Vagina (tissue), 2 donors: ENCODE measurements at regions not wholly inside any gene's neighbourhood (a gene's known extent, or its start where the extent isn't known, plus 50 kb on each side); places are given as distances from the start of the nearest gene placed in this dataset.

Experiments
- DNase-seq, 2 donors: peaks; one replicate each; pipeline ENCODE4 v3.0.0-alpha.2; 2017; ENCODE audit errors: extremely low spot score in 2 of 2
- H3K27ac ChIP-seq: fragments of 200-600 bp; sonication (generic); one replicate; pipeline ENCODE4 v1.5.1; 2019
- H3K27me3 ChIP-seq: fragments of 200-600 bp; sonication (generic); one replicate; pipeline ENCODE4 v1.5.1; 2019
- H3K36me3 ChIP-seq, 2 donors: fragments of 200-600 bp; sonication (generic); one replicate each; pipeline ENCODE4 v1.5.1; 2017 to 2019
- H3K4me1 ChIP-seq: fragments of 200-600 bp; sonication (generic); one replicate; pipeline ENCODE4 v1.5.1; 2019
- H3K4me3 ChIP-seq, 2 donors: fragments of 200-600 bp; sonication (generic); 1 replicate in 1 of 2; 2 replicates in 1 of 2; pipeline ENCODE4 v1.5.1; 2016 to 2019
- H3K9me3 ChIP-seq: fragments of 200-600 bp; sonication (generic); one replicate; pipeline ENCODE4 v1.5.1; 2019
- CTCF ChIP-seq, 3 experiments: fragments of 450-650 bp in 2 of 3; fragments of 200-600 bp in 1 of 3; sonication (generic) in 1 of 3; IDR thresholded peaks; one replicate each; pipeline ENCODE4 v1.5.1; 2017 to 2019; ENCODE audit warnings: antibody characterized with exemption in 3 of 3, mild to moderate bottlenecking in 2 of 3, moderate library complexity in 2 of 3
- POLR2A ChIP-seq, 2 donors: fragments of 450-650 bp; IDR thresholded peaks; one replicate each; pipeline ENCODE4 v1.6.1; 2017; ENCODE audit warnings: antibody characterized with exemption in 2 of 2, mild to moderate bottlenecking in 2 of 2, moderate library complexity in 2 of 2
- POLR2AphosphoS5 ChIP-seq, 2 donors: sonication (generic); formaldehyde crosslinking; IDR thresholded peaks; one replicate each; pipeline ENCODE4 v1.9.0; 2017; ENCODE audit warnings: antibody characterized with exemption in 2 of 2, mild to moderate bottlenecking in 2 of 2, low read depth in 1 of 2; ENCODE audit not compliant: insufficient read depth in 1 of 2
- intact Hi-C: fragments of 100-400 bp; cut with DNase I; formaldehyde crosslinking; loops from one replicate; pipeline ENCODE4 v1.15.1; 2023

GRCh38 chr9:94033383-94033782 lies 50.9 kb upstream of the PTPDC1 start:
- DNase-seq = no peak
- H3K27me3 ChIP-seq = no peaks in the 10 kb centered on the region

DNA sequence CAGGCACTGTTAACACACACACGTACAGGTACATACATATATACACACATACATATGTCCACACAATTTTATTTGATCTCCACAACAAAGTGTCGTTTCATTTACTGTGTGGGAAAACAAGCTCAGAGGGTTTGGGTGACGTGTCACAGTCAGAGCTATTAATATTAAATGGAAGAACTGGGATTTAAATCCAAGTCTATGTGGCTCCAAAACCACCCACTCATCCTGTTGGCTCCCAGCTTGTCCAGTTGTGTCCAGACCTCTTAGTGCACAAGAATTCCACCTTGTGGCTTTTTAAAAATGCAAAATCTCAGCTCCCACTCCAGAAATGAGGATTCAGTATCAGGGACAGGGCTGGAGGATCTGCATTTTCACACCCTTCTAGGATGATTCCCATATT lies 52.3 kb upstream of the PTPDC1 start:
- TF ChIP-seq CTCF (IDR thresholded peaks at IDR 0.05) = no peak
- no peak for TF ChIP-seq POLR2AphosphoS5 (IDR thresholded peaks at IDR 0.05; ENCODE audit: insufficient read depth in 1 of 2, low read depth in 1 of 2)
- no peak for TF ChIP-seq POLR2A (IDR thresholded peaks at IDR 0.05)
- Histone ChIP-seq H3K4me3 (no peak overlapping the region), H3K27ac (no peak overlapping the region)

More at GRCh38 chr9:94033383-94033782, 50.9 kb upstream of the PTPDC1 start:
- peaks cover 17% of the 10 kb centered on the region for H3K4me1 ChIP-seq
- TF ChIP-seq POLR2AphosphoS5 (IDR thresholded peaks at IDR 0.05; ENCODE audit: insufficient read depth in 1 of 2, low read depth in 1 of 2) (no peak), POLR2A (IDR thresholded peaks at IDR 0.05) (no peak), CTCF (IDR thresholded peaks at IDR 0.05) (no peak)
- no peak overlapping the region for H3K27ac ChIP-seq
- no peaks in the 10 kb centered on the region for H3K9me3 ChIP-seq
- H3K36me3 ChIP-seq = no peaks in the 10 kb centered on the region
- intact Hi-C loops = no loop called here
- no peak overlapping the region for H3K4me3 ChIP-seq

GRCh38 chr9:94031380-94031779 lies 52.9 kb upstream of the PTPDC1 start:
- Histone ChIP-seq H3K4me1 (peaks cover 17% of the 10 kb centered on the region), H3K27me3 (no peaks in the 10 kb centered on the region), H3K9me3 (no peaks in the 10 kb centered on the region), H3K4me3 (peak overlapping the region; percentile 76 to 87), H3K36me3 (no peaks in the 10 kb centered on the region), H3K27ac (peak overlapping the region; percentile 68)
- no peak for DNase-seq
- intact Hi-C loops = no loop called here
- TF ChIP-seq POLR2A (IDR thresholded peaks at IDR 0.05) (no peak), POLR2AphosphoS5 (IDR thresholded peaks at IDR 0.05; ENCODE audit: insufficient read depth in 1 of 2, low read depth in 1 of 2) (no peak), CTCF (IDR thresholded peaks at IDR 0.05) (no peak)

More for the DNA sequence above, 52.3 kb upstream of the PTPDC1 start:
- Histone ChIP-seq H3K9me3 (no peaks in the 10 kb centered on the region), H3K36me3 (no peaks in the 10 kb centered on the region), H3K27me3 (no peaks in the 10 kb centered on the region), H3K4me1 (peaks cover 17% of the 10 kb centered on the region)
- no peak for DNase-seq
- intact Hi-C loops = no loop called here

DNA sequence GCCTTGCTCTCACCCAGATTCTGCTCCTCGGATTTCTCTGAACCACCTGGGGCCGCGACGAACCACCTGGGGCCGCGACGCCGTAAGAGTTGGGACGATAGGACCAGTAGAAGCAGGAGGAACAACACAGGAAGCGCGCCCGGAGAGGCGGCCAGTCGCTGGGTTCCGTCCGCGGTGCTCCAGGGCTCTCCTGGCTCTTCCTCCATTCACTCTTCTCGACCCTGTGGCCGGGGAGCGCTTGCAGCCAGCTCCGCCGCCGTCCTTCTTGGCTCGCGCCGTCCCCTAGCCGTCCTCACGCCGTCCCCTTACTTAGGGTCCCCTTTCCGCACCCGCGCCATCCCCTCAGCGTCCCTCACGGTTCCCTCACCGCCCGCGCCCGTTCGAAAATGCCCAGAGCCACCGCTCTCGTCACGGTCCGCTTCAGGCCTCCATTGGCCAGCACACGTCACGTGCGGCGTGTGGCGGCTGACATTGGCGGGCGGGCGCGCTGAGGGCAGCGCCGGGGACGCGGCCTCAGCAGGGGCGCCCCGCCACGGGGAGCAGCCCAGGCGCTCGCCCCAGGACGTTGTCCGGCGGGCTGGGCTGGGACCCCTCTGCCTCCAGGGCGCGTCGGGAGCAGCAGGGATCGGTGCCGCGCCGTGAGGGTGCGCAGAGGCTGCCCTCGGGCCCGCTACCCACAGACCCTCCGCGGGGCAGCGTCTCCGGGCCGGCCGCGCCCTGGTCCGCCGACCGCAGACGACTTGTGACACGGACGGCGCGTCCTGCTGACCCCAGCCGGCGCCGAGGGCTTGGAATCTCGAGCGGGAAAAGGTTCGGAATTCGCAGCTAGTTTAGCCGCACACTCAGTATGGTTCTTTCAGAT lies 53.7 kb upstream of the PTPDC1 start:
- DNase-seq = no peak

More for the DNA sequence above, 53.7 kb upstream of the PTPDC1 start:
- intact Hi-C loops = no loop called here
- Histone ChIP-seq H3K27me3 (no peaks in the 10 kb centered on the region), H3K9me3 (no peaks in the 10 kb centered on the region), H3K27ac (peak overlapping the region; percentile 68), H3K4me1 (peaks cover 17% of the 10 kb centered on the region), H3K4me3 (peak overlapping the region; percentile 76 to 87), H3K36me3 (no peaks in the 10 kb centered on the region)
- TF ChIP-seq POLR2A (IDR thresholded peaks at IDR 0.05) = peak in 1 of 2 donors; percentile 65
- TF ChIP-seq POLR2AphosphoS5 (IDR thresholded peaks at IDR 0.05; ENCODE audit: insufficient read depth in 1 of 2, low read depth in 1 of 2) = peak; percentile 24 to 82
- TF ChIP-seq CTCF (IDR thresholded peaks at IDR 0.05) = no peak
